Osteocyte (in vitro differentiated cells): ENCODE measurements at regions not wholly inside any gene's neighbourhood (a gene's known extent, or its start where the extent isn't known, plus 50 kb on each side); places are given as distances from the start of the nearest gene placed in this dataset.

Experiments used
- DNase-seq: peaks from one replicate; pipeline ENCODE4 v3.0.0; 2021; ENCODE audit warnings: mixed read lengths; ENCODE audit not compliant: unreplicated experiment; ENCODE audit errors: extremely low spot score
- H3K27ac Mint-ChIP-seq: one replicate; pipeline ENCODE4 v1.8.0; 2021; ENCODE audit warnings: mild to moderate bottlenecking, mixed read lengths; ENCODE audit not compliant: unreplicated experiment
- H3K27me3 Mint-ChIP-seq: one replicate; pipeline ENCODE4 v1.8.0; 2021; ENCODE audit warnings: mixed read lengths; ENCODE audit not compliant: unreplicated experiment
- H3K36me3 Mint-ChIP-seq: one replicate; pipeline ENCODE4 v1.8.0; 2021; ENCODE audit warnings: mixed read lengths; ENCODE audit not compliant: unreplicated experiment
- H3K4me1 Mint-ChIP-seq: one replicate; pipeline ENCODE4 v1.8.0; 2021; ENCODE audit warnings: mixed read lengths; ENCODE audit not compliant: unreplicated experiment
- H3K4me3 Mint-ChIP-seq: one replicate; pipeline ENCODE4 v1.8.0; 2021; ENCODE audit warnings: mild to moderate bottlenecking, moderate library complexity, mixed read lengths; ENCODE audit not compliant: unreplicated experiment
- H3K9me3 Mint-ChIP-seq: one replicate; pipeline ENCODE4 v1.8.0; 2021; ENCODE audit warnings: mixed read lengths; ENCODE audit not compliant: unreplicated experiment
- TF ChIP-seq, protein P1 (sequence below): fragments of 200-600 bp; sonication (generic); IDR thresholded peaks from 2 replicates; pipeline ENCODE4 v1.5.0; 2021; ENCODE audit warnings: antibody characterized with exemption, mild to moderate bottlenecking, moderate library complexity

GRCh38 chr2:42848726-42849290 is 56.4 kb upstream of the HAAO start:
- no peak for DNase-seq
- Mint-ChIP-seq H3K36me3 (no peaks in the 10 kb centered on the region), H3K4me1 (peaks cover 14% of the 10 kb centered on the region), H3K27me3 (peaks cover 3% of the 10 kb centered on the region), H3K27ac (no peak overlapping the region), H3K4me3 (no peak overlapping the region), H3K9me3 (no peaks in the 10 kb centered on the region)
- TF ChIP-seq, protein P1, sequence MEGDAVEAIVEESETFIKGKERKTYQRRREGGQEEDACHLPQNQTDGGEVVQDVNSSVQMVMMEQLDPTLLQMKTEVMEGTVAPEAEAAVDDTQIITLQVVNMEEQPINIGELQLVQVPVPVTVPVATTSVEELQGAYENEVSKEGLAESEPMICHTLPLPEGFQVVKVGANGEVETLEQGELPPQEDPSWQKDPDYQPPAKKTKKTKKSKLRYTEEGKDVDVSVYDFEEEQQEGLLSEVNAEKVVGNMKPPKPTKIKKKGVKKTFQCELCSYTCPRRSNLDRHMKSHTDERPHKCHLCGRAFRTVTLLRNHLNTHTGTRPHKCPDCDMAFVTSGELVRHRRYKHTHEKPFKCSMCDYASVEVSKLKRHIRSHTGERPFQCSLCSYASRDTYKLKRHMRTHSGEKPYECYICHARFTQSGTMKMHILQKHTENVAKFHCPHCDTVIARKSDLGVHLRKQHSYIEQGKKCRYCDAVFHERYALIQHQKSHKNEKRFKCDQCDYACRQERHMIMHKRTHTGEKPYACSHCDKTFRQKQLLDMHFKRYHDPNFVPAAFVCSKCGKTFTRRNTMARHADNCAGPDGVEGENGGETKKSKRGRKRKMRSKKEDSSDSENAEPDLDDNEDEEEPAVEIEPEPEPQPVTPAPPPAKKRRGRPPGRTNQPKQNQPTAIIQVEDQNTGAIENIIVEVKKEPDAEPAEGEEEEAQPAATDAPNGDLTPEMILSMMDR, result no peak

DNA sequence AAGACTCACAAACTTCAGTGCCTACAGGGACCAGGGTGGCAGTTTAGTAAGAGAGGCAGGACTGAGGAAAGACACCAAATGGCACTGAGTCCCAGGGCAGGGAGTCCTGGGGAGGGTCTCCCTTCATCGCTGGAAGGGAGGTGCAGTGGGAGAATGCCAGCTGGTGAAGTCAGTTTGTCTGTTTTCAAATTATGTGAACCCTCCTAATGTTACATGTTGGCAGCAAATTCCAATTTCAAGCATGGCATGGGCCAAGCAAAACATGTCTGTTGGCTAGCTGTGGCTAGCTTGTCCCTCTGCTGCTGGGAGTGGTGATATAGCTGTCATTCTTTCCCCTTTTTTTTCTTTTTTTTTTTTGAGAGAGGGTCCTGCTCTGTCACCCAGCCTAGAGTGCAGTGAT is 55.9 kb upstream of the HAAO start:
- no peak for DNase-seq
- TF ChIP-seq, protein P1, result no peak
- Mint-ChIP-seq H3K36me3 (no peaks in the 10 kb centered on the region), H3K4me3 (no peak overlapping the region), H3K9me3 (no peaks in the 10 kb centered on the region), H3K4me1 (peaks cover 10% of the 10 kb centered on the region), H3K27ac (no peak overlapping the region), H3K27me3 (peaks cover 3% of the 10 kb centered on the region)

GRCh38 chr2:42847596-42848151 is 55.3 kb upstream of the HAAO start:
- peaks cover 3% of the 10 kb centered on the region for H3K27me3 Mint-ChIP-seq
- H3K9me3 Mint-ChIP-seq, result no peaks in the 10 kb centered on the region
- no peak overlapping the region for H3K4me3 Mint-ChIP-seq
- no peak for DNase-seq
- TF ChIP-seq, protein P1, result no peak
- H3K4me1 Mint-ChIP-seq, result peaks cover 8% of the 10 kb centered on the region
- no peak overlapping the region for H3K27ac Mint-ChIP-seq
- no peaks in the 10 kb centered on the region for H3K36me3 Mint-ChIP-seq

- no peak overlapping the region for H3K27ac Mint-ChIP-seq
- H3K9me3 Mint-ChIP-seq, result no peaks in the 10 kb centered on the region
- peaks cover 8% of the 10 kb centered on the region for H3K4me1 Mint-ChIP-seq
- no peaks in the 10 kb centered on the region for H3K36me3 Mint-ChIP-seq
- no peak overlapping the region for H3K4me3 Mint-ChIP-seq
- DNase-seq, result no peak
- TF ChIP-seq, protein P1, result no peak
- peaks cover 3% of the 10 kb centered on the region for H3K27me3 Mint-ChIP-seq
Measured at GRCh38 chr2:42846932-42847595, 54.7 kb upstream of the HAAO start.

GRCh38 chr2:42846026-42846425 is 53.6 kb upstream of the HAAO start:
- TF ChIP-seq, protein P1, result no peak
- H3K4me1 Mint-ChIP-seq, result peaks cover 10% of the 10 kb centered on the region
- H3K27me3 Mint-ChIP-seq, result peaks cover 3% of the 10 kb centered on the region
- DNase-seq, result no peak
- no peak overlapping the region for H3K27ac Mint-ChIP-seq
- H3K36me3 Mint-ChIP-seq, result no peaks in the 10 kb centered on the region
- H3K4me3 Mint-ChIP-seq, result no peak overlapping the region
- H3K9me3 Mint-ChIP-seq, result no peaks in the 10 kb centered on the region
